Progenitor cell of endocrine pancreas (in vitro differentiated cells): ENCODE measurements at regions not wholly inside any gene's neighbourhood (a gene's known extent, or its start where the extent isn't known, plus 50 kb on each side); places are given as distances from the start of the nearest gene placed in this dataset.

Source experiments
- DNase-seq: peaks from one replicate; pipeline ENCODE4 v3.0.0; 2021; ENCODE audit warnings: low spot score; ENCODE audit not compliant: unreplicated experiment
- H3K27ac Mint-ChIP-seq: 2 replicates; pipeline ENCODE4 v1.8.0; 2021; ENCODE audit warnings: mild to moderate bottlenecking, moderate library complexity, mixed read lengths
- H3K27me3 Mint-ChIP-seq: 2 replicates; pipeline ENCODE4 v1.8.0; 2021; ENCODE audit warnings: mixed read lengths
- H3K36me3 Mint-ChIP-seq: 2 replicates; pipeline ENCODE4 v1.8.0; 2022; ENCODE audit warnings: mixed read lengths; ENCODE audit not compliant: insufficient read depth
- H3K4me1 Mint-ChIP-seq: 2 replicates; pipeline ENCODE4 v1.8.0; 2021; ENCODE audit warnings: low read depth, mixed read lengths
- H3K4me3 Mint-ChIP-seq: 2 replicates; pipeline ENCODE4 v1.8.0; 2021; ENCODE audit warnings: low read depth, mild to moderate bottlenecking, moderate library complexity, mixed read lengths
- H3K9me3 Mint-ChIP-seq: 2 replicates; pipeline ENCODE4 v1.8.0; 2021; ENCODE audit warnings: low read depth, mixed read lengths
- TF ChIP-seq, protein P1 (sequence below): fragments of 200-600 bp; sonication (generic); IDR thresholded peaks from one replicate; pipeline ENCODE4 v1.5.0; 2021; ENCODE audit warnings: antibody characterized with exemption, mild to moderate bottlenecking; ENCODE audit not compliant: unreplicated experiment

- no peak for DNase-seq
- Mint-ChIP-seq H3K4me3 (no peak overlapping the region), H3K36me3 (no peaks in the 10 kb centered on the region), H3K9me3 (no peaks in the 10 kb centered on the region), H3K27me3 (peaks cover 8% of the 10 kb centered on the region), H3K4me1 (peaks cover 6% of the 10 kb centered on the region), H3K27ac (no peak overlapping the region)
- TF ChIP-seq, protein P1, sequence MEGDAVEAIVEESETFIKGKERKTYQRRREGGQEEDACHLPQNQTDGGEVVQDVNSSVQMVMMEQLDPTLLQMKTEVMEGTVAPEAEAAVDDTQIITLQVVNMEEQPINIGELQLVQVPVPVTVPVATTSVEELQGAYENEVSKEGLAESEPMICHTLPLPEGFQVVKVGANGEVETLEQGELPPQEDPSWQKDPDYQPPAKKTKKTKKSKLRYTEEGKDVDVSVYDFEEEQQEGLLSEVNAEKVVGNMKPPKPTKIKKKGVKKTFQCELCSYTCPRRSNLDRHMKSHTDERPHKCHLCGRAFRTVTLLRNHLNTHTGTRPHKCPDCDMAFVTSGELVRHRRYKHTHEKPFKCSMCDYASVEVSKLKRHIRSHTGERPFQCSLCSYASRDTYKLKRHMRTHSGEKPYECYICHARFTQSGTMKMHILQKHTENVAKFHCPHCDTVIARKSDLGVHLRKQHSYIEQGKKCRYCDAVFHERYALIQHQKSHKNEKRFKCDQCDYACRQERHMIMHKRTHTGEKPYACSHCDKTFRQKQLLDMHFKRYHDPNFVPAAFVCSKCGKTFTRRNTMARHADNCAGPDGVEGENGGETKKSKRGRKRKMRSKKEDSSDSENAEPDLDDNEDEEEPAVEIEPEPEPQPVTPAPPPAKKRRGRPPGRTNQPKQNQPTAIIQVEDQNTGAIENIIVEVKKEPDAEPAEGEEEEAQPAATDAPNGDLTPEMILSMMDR = no peak
Observed at GRCh38 chr5:17147617-17148016, 69.8 kb upstream of the BASP1 start.

DNA sequence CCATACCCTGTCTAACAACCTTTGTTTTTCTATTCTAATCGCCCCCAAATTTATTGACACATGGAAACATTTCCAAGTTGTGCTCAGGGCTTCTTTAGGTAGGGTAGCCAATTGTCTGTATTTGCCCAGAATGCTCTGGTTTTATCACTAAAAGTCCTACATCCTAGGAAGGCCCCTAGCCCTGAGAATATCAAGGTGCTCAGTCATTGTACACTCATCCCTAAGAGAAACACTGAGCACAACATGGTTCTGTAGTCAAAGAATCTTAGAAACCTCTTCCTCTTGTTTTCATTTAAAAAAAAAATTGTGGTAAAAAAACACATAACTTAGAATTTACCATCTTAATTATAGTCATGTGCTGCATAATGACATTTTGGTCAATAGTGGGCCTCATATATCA, 69.0 kb upstream of the BASP1 start:
- Mint-ChIP-seq H3K36me3 (no peaks in the 10 kb centered on the region), H3K4me3 (no peak overlapping the region), H3K27me3 (peaks cover 8% of the 10 kb centered on the region), H3K27ac (no peak overlapping the region), H3K9me3 (no peaks in the 10 kb centered on the region), H3K4me1 (peaks cover 6% of the 10 kb centered on the region)
- TF ChIP-seq, protein P1 = no peak
- no peak for DNase-seq

- Mint-ChIP-seq H3K27ac (no peak overlapping the region), H3K9me3 (no peaks in the 10 kb centered on the region)
Observed at GRCh38 chr5:17149786-17150185, 67.6 kb upstream of the BASP1 start.

DNA sequence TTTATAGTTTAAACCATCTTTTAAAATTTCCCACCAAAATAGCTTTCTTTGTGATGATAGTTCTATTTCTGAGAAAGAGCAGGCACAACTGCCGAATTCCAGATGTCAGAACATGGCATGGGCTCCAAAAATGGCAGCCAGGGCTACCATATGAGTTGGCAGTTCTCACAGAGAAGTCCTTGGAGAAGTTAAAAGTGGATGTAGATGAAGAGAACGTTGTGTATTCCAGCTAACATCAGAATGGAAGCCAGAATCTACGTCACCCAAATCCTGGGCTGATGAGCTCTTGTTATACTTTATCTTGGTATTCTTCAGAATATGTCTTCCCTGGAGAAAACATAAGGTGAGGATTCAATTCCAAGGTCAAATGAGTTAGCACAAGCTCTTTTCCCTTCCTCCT, 66.9 kb upstream of the BASP1 start:
- TF ChIP-seq, protein P1 = no peak
- Mint-ChIP-seq H3K9me3 (no peaks in the 10 kb centered on the region), H3K27me3 (peaks cover 14% of the 10 kb centered on the region), H3K4me3 (no peak overlapping the region), H3K36me3 (no peaks in the 10 kb centered on the region), H3K4me1 (peaks cover 6% of the 10 kb centered on the region), H3K27ac (no peak overlapping the region)
- no peak for DNase-seq

More at GRCh38 chr5:17149786-17150185, 67.6 kb upstream of the BASP1 start:
- peaks cover 6% of the 10 kb centered on the region for H3K4me1 Mint-ChIP-seq
- TF ChIP-seq, protein P1 = no peak
- DNase-seq = no peak
- H3K36me3 Mint-ChIP-seq = no peaks in the 10 kb centered on the region
- peaks cover 12% of the 10 kb centered on the region for H3K27me3 Mint-ChIP-seq
- no peak overlapping the region for H3K4me3 Mint-ChIP-seq

DNA sequence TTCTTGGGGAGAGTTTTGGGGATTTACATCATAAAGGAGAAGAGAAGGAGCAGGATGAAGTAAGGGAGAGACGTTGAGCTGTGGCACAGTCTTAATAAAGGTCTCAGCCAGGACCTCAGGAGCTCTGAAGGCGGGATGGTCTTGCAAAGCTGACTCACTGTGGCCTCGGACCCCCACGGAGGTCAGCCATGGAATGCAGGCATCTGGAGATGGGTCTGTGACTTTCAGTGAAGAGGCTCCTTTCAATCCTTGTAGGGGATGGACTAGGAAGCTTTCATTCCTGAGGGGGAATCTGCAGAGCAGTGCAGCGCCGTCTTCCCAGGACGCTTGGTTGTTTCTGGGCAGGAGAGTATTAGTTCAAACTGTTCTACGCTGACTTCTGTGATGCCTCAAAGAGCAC, 65.7 kb upstream of the BASP1 start:
- Mint-ChIP-seq H3K27ac (no peak overlapping the region), H3K4me3 (no peak overlapping the region), H3K4me1 (no peaks in the 10 kb centered on the region), H3K27me3 (peaks cover 14% of the 10 kb centered on the region), H3K36me3 (no peaks in the 10 kb centered on the region), H3K9me3 (no peaks in the 10 kb centered on the region)
- TF ChIP-seq, protein P1 = no peak
- DNase-seq = no peak
